IMR-90 (cell line): ENCODE measurements at regions not wholly inside any gene's neighbourhood (a gene's known extent, or its start where the extent isn't known, plus 50 kb on each side); places are given as distances from the start of the nearest gene placed in this dataset.

Experiments used
- ATAC-seq: fragments of 200-7000 bp; cut with Tn5 transposase; 2 replicates; pipeline ENCODE4 v1.9.1; 2020; ENCODE audit warnings: low read depth, mild to moderate bottlenecking, moderate library complexity
- BruUV-seq: library from RNA; stranded (reverse); fragments of 400-500 nt; replicated peaks from 2 replicates; lab custom pipeline; 2021; lab: Mats Ljungman, UMichigan
- CTCF ChIA-PET: fragments of 300-600 bp; formaldehyde crosslinking; extraction: SDS; loops from one replicate; lab custom pipeline; 2021; ENCODE audit warnings: antibody characterized with exemption; lab: Yijun Ruan, JAX
- POLR2A ChIA-PET: fragments of 300-600 bp; sonication (Branson Sonifier 250); formaldehyde crosslinking; loops from one replicate; lab custom pipeline; 2022; ENCODE audit warnings: antibody characterized with exemption; ENCODE audit not compliant: unreplicated experiment; lab: Charles Lee
- DNase-seq: peaks from one replicate; pipeline ENCODE4 v3.0.0; 2013
- H2AFZ ChIP-seq: replicated peaks from 2 replicates; pipeline ENCODE3; 2013; ENCODE audit warnings: low read length, mild to moderate bottlenecking; ENCODE audit not compliant: poor library complexity
- H2AK5ac ChIP-seq: 2 replicates; pipeline ENCODE4 v1.6.1; 2013; ENCODE audit warnings: low read depth, low read length, inconsistent platforms
- H2AK9ac ChIP-seq: replicated peaks from 2 replicates; pipeline ENCODE3; 2013; ENCODE audit warnings: mild to moderate bottlenecking, low read depth, low read length, moderate library complexity; ENCODE audit not compliant: poor library complexity
- H2BK120ac ChIP-seq: 2 replicates; pipeline ENCODE4 v1.6.1; 2013; ENCODE audit warnings: low read depth, low read length, inconsistent platforms
- H2BK15ac ChIP-seq: 3 replicates; pipeline ENCODE4 v1.6.1; 2013; ENCODE audit warnings: low read depth, low read length, inconsistent platforms
- H2BK20ac ChIP-seq: 2 replicates; pipeline ENCODE4 v1.6.1; 2013; ENCODE audit warnings: low read depth, mild to moderate bottlenecking, inconsistent platforms, low read length, moderate library complexity
- H2BK5ac ChIP-seq: 2 replicates; pipeline ENCODE4 v1.6.1; 2013; ENCODE audit warnings: mild to moderate bottlenecking, low read depth, low read length, inconsistent platforms; ENCODE audit not compliant: poor library complexity, severe bottlenecking
- H3K14ac ChIP-seq: replicated peaks from 2 replicates; pipeline ENCODE4 v1.6.1; 2013; ENCODE audit warnings: low read depth, low read length, inconsistent platforms
- H3K18ac ChIP-seq: 2 replicates; pipeline ENCODE4 v1.6.1; 2013; ENCODE audit warnings: low read depth, low read length, control low read depth
- H3K23ac ChIP-seq: 2 replicates; pipeline ENCODE4 v1.6.1; 2013; ENCODE audit warnings: low read depth, low read length, inconsistent platforms
- H3K27ac ChIP-seq: 2 replicates; pipeline ENCODE4 v1.5.1; 2013; ENCODE audit warnings: mild to moderate bottlenecking, control low read depth, low read length; ENCODE audit not compliant: insufficient read depth
- H3K27me3 ChIP-seq: 2 replicates; pipeline ENCODE4 v1.6.1; 2013; ENCODE audit warnings: low read length; ENCODE audit not compliant: control insufficient read depth, insufficient read depth
- H3K36me3 ChIP-seq: 2 replicates; pipeline ENCODE4 v1.6.1; 2013; ENCODE audit warnings: low read length, mixed read lengths; ENCODE audit not compliant: control insufficient read depth, insufficient read depth
- H3K4ac ChIP-seq: 2 replicates; pipeline ENCODE4 v1.6.1; 2013; ENCODE audit warnings: low read depth, low read length, inconsistent platforms
- H3K4me1 ChIP-seq: 2 replicates; pipeline ENCODE4 v1.6.1; 2013; ENCODE audit warnings: low read length, mixed read lengths; ENCODE audit not compliant: control insufficient read depth, insufficient read depth
- H3K4me2 ChIP-seq: 2 replicates; pipeline ENCODE4 v1.6.1; 2013; ENCODE audit warnings: low read depth, mild to moderate bottlenecking, control low read depth, low read length, moderate library complexity
- H3K4me3 ChIP-seq: 2 replicates; pipeline ENCODE4 v1.5.1; 2013; ENCODE audit warnings: low read depth, mild to moderate bottlenecking, control low read depth, low read length, moderate library complexity; ENCODE audit not compliant: insufficient read depth
- H3K56ac ChIP-seq: 2 replicates; pipeline ENCODE4 v1.6.1; 2013; ENCODE audit warnings: low read length, inconsistent platforms; ENCODE audit not compliant: insufficient read depth; ENCODE audit errors: extremely low read depth
- H3K79me1 ChIP-seq, 2 experiments: 2 replicates each; pipeline ENCODE4 v1.6.1; 2013; ENCODE audit warnings: low read length in 2 of 2, inconsistent platforms in 1 of 2, low read depth in 1 of 2
- H3K9ac ChIP-seq: 2 replicates; pipeline ENCODE4 v1.6.1; 2013; ENCODE audit warnings: low read depth, low read length, control low read depth
- H3K9me1 ChIP-seq: 2 replicates; pipeline ENCODE4 v1.6.1; 2013; ENCODE audit warnings: low read length, inconsistent platforms; ENCODE audit not compliant: insufficient read depth
- H3K9me3 ChIP-seq: 2 replicates; pipeline ENCODE4 v1.6.1; 2013; ENCODE audit warnings: low read length; ENCODE audit not compliant: control insufficient read depth, insufficient read depth
- H4K20me1 ChIP-seq: 2 replicates; pipeline ENCODE4 v1.6.1; 2013; ENCODE audit warnings: low read length, inconsistent platforms; ENCODE audit not compliant: insufficient read depth
- H4K5ac ChIP-seq: 2 replicates; pipeline ENCODE4 v1.6.1; 2013; ENCODE audit warnings: mild to moderate bottlenecking, low read depth, low read length, control low read depth
- H4K8ac ChIP-seq, 2 experiments: 2 replicates each; pipeline ENCODE4 v1.6.1; 2013; ENCODE audit warnings: low read depth in 2 of 2, low read length in 2 of 2, control low read depth in 1 of 2, inconsistent platforms in 1 of 2
- H4K91ac ChIP-seq: 2 replicates; pipeline ENCODE4 v1.6.1; 2013; ENCODE audit warnings: low read depth, low read length, inconsistent platforms; ENCODE audit not compliant: insufficient read depth
- NFE2L2 ChIP-seq: fragments of 150-350 bp; IDR thresholded peaks from 2 replicates; pipeline ENCODE4 v1.6.1; 2016; ENCODE audit warnings: low read depth, mild to moderate bottlenecking, low read length
- RAD21 ChIP-seq: IDR thresholded peaks from 2 replicates; pipeline ENCODE4 v1.6.1; 2012; ENCODE audit warnings: low read length, improper control_type of control experiment
- SMC3 ChIP-seq: fragments of 150-350 bp; IDR thresholded peaks from 2 replicates; pipeline ENCODE4 v1.6.1; 2016; ENCODE audit warnings: low read depth, mild to moderate bottlenecking, antibody characterized with exemption, low read length, moderate library complexity
- WGBS, 2 experiments: methylation state at CpG; one replicate each; pipeline versions ENCODE4 v1.1.5 to v1.1.7; 2013; ENCODE audit warnings: missing lambda C conversion rate in 2 of 2; ENCODE audit not compliant: insufficient read length in 1 of 2; ENCODE audit errors: extremely low coverage in 2 of 2; 5-methylcytosine and 5-hydroxymethylcytosine counted together
- dilution Hi-C: fragments of 300-500 bp; cut with HindIII; formaldehyde crosslinking; loops from one replicate; pipeline ENCODE4 v1.14.3; 2018; ENCODE audit warnings: low sequenced_read_pairs; ENCODE audit not compliant: unreplicated experiment
- in situ Hi-C: fragments of 300-500 bp; cut with MboI; formaldehyde crosslinking; loops from 3 replicates; pipeline ENCODE4 v1.14.3; 2019; ENCODE audit warnings: low sequenced_read_pairs, inconsistent platforms, mixed read lengths
- intact Hi-C: fragments of 100-400 bp; cut with micrococcal nuclease; formaldehyde crosslinking; loops from 2 replicates; pipeline ENCODE4 v1.10.0; 2022
- TF ChIP-seq, protein P1 (sequence below): fragments of 150-350 bp; IDR thresholded peaks from 2 replicates; pipeline ENCODE4 v1.6.1; 2016; ENCODE audit warnings: low read depth, mild to moderate bottlenecking, low read length, moderate library complexity, borderline replicate concordance

DNA sequence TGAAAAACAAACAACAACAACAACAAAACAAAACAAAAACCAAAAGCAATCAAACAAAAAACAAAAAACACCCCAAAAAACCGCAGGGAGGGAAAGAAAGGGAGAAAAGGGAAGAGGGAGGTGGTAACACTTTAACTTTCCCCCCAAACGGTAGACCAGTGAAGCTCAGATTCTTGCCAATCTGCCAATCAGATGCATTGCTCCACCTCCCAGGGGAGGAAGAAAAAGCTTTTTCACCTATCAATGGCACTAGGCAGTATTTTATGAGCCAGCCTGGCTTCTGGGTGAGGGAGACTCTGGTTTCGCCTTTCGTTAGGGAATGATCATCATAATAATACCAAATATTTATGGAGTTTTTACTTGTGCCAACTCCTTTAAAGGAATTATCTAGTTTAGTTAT lies 94.1 kb downstream of the GPR139 start:
- H3K27me3 ChIP-seq: no peaks in the 10 kb centered on the region
- no peak overlapping the region for H3K14ac ChIP-seq
- ChIA-PET CTCF (no interaction called here), POLR2A (no interaction called here)
- H3K4me2 ChIP-seq: no peak overlapping the region
- no peaks in the 10 kb centered on the region for H3K36me3 ChIP-seq
- H3K18ac ChIP-seq: no peak overlapping the region
- no CpG with 5 or more reads among the region's 4 CpGs for WGBS, 2 experiments
- H3K27ac ChIP-seq: no peak overlapping the region
- no peak for TF ChIP-seq NFE2L2
- TF ChIP-seq RAD21: no peak
- TF ChIP-seq, protein P1, sequence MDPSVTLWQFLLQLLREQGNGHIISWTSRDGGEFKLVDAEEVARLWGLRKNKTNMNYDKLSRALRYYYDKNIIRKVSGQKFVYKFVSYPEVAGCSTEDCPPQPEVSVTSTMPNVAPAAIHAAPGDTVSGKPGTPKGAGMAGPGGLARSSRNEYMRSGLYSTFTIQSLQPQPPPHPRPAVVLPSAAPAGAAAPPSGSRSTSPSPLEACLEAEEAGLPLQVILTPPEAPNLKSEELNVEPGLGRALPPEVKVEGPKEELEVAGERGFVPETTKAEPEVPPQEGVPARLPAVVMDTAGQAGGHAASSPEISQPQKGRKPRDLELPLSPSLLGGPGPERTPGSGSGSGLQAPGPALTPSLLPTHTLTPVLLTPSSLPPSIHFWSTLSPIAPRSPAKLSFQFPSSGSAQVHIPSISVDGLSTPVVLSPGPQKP: no peak
- no peak for TF ChIP-seq SMC3
- ATAC-seq (no peak), DNase-seq (no peak)
- no peak overlapping the region for H3K9ac ChIP-seq
- H2BK120ac ChIP-seq: no peak overlapping the region
- no peaks in the 10 kb centered on the region for H3K9me1 ChIP-seq
- no peak overlapping the region for H2BK5ac ChIP-seq
- no peak overlapping the region for H4K91ac ChIP-seq
- H3K9me3 ChIP-seq: no peaks in the 10 kb centered on the region
- no peak overlapping the region for H2AK5ac ChIP-seq
- no peak overlapping the region for H3K23ac ChIP-seq
- no peaks in the 10 kb centered on the region for H4K20me1 ChIP-seq
- in situ Hi-C loops (no loop called here), dilution Hi-C loops (no loop called here), intact Hi-C loops (no loop called here)
- H2BK20ac ChIP-seq: no peak overlapping the region
- H3K56ac ChIP-seq: no peak overlapping the region
- no peaks in the 10 kb centered on the region for H3K79me1 ChIP-seq
- no peak overlapping the region for H2AFZ ChIP-seq
- H3K4me1 ChIP-seq: no peaks in the 10 kb centered on the region
- H4K8ac ChIP-seq: no peak overlapping the region
- H2AK9ac ChIP-seq: no peak overlapping the region
- BruUV-seq: no TSS peak
- no peak overlapping the region for H2BK15ac ChIP-seq
- no peak overlapping the region for H3K4ac ChIP-seq
- no peak overlapping the region for H4K5ac ChIP-seq
- H3K4me3 ChIP-seq: no peak overlapping the region
